ENCODE measurements at regions not wholly inside any gene's neighbourhood (a gene's known extent, or its start where the extent isn't known, plus 50 kb on each side); places are given as distances from the start of the nearest gene placed in this dataset.
A peak's percentile ranks its signal among the peaks of the same experiment; 100 is the strongest.

GRCh38 chr17:36661047-36661666 lies 59.8 kb downstream of the MRM1 start:
- no peak for DNase-seq (ENCODE audit: low read depth)

GRCh38 chr17:36661688-36662087 lies 60.3 kb downstream of the MRM1 start:
- no peak for DNase-seq (ENCODE audit: low read depth)

DNA sequence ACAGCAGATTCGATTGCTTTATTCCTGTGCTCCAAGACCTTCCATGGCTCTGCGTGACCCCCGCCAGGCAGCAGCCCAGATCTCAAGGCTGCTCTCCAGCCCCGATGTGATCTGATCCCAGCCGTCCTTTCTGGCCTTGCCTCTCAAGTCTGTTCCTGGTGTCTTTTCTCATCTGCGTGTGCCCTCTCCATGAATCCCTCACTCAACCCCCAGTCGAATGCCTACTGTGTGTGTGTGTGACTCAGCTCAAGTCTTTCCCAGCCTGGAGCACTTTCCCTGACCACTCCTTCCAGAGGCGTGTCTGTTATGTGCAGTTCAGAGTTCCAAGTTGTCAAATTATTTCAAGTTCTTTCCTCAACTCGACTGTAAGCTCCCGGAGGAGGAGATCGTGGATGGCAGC lies 64.0 kb downstream of the MRM1 start:
- peak; percentile 5 for DNase-seq (ENCODE audit: low read depth)

DNA sequence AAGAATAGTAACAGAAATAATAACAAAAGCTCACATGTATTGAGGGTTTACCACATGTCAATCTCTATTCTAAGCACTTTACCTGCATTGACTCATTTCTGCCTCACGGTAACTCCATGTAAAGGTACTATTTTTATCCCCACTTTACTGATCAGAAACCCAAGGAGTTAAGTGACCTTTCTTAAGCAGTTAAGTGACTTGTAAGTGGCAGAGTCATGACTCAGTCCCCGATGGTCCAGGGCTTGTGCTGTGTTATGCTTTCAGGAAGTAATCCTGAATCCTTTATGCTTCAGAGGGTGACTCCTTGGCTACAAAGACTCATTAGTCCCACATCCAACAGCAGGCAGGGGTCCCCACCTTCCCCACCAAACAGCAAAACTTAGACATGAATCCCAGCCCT lies 66.5 kb downstream of the MRM1 start:
- no peak for DNase-seq (ENCODE audit: low read depth)

GRCh38 chr17:36668824-36669223 lies 67.4 kb downstream of the MRM1 start:
- no peak for DNase-seq (ENCODE audit: low read depth)

DNA sequence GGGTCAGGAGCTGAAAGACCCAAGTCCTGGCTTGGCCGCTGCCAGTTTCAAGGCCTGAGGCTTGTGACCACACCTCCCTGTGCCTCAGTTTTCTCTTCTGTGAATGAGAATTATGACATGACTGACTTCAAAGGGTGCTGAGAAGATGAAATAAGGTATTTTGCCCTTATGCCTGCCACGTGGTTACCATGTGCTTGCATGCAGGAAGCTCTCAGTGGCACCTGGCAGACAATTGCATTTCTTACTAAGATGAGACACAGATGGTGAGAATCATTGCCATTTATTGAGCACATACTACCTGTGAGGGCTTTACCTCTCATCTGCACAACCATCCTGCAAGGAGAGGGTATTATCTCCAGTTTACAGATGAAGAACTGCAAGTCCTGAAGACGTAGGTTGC lies 69.8 kb downstream of the MRM1 start:
- no peak for DNase-seq (ENCODE audit: low read depth)

- no peak for DNase-seq (ENCODE audit: low read depth)
Measured at GRCh38 chr17:36672403-36672918, 71.1 kb downstream of the MRM1 start.

DNA sequence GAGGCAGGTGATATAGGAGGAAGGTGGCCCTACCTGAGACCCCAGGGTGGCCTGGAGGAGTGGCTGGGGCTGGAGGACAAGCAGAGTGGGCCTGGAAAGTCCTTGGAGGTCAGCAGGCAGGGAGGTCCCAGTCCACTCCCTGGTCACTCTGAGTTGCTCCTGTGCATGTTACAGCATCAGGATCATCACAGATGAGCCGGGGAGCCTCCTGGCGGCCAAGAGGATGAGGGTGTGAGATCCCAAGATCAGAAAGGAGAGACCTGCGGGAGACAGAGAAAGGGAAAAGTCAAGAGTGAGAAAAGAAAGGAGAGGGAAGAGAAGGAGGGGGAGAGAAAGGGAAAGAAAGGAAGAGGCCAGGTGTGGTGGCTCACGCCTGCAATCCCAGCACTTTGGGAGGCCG lies 71.7 kb downstream of the MRM1 start:
- DNase-seq (ENCODE audit: low read depth) = no peak

DNA sequence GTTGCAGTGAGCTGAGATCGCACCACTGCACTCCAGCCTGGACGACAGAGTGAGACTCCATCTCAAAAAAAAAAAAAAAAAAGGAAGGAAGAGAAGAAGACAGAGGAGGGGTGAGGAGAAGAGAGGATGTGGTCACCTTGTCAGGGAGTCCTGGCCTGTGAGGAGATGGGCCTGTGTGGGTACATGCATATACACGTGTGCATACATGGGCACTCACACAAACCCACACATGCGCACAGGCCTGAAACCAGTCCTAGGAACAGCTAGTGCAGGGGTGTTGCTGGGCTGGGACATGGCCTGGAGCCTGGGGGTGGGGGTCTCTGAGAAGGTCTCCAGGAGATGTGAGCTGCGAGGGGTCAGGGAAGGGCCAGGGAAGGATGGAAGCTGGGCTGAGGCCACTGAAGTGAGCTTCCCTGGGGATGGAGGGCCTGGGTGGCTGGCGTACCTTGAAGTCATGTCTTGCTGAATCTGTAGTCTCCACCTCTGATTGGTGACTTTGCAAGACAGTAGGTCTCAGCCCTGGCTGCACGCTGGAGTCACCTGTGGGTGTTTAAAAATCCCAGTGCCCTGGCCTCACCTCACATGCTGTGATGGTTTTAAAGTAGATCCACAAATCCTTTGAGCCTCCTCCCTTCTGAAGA lies 72.4 kb downstream of the MRM1 start:
- no peak for DNase-seq (ENCODE audit: low read depth)

GRCh38 chr17:36674278-36674650 lies 72.9 kb downstream of the MRM1 start:
- no peak for DNase-seq (ENCODE audit: low read depth)

DNA sequence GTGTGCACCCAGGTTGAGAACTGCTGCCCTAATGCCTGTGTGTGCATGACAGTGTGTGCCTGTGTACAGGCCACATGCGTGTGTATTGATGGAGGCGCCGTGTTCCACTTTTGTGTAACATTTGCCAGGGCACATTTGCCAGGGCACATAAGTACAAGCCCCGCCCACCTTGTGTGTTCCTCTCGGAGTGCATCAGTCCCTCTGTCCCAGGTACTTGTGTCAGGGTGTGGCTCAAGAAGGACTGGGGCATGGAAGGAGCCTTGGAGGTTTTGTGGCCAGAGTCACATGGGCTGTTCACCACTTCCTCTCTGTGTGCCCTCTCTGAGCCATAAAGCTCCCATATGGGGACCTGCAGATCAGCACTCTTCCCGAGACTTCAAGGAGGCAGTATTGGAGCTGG lies 73.9 kb downstream of the MRM1 start:
- DNase-seq (ENCODE audit: low read depth) = no peak

GRCh38 chr17:36675786-36676185 lies 74.4 kb downstream of the MRM1 start:
- DNase-seq (ENCODE audit: low read depth) = no peak

- no peak for DNase-seq (ENCODE audit: low read depth)
Measured at GRCh38 chr17:36679815-36680467, 78.6 kb downstream of the MRM1 start.

DNA sequence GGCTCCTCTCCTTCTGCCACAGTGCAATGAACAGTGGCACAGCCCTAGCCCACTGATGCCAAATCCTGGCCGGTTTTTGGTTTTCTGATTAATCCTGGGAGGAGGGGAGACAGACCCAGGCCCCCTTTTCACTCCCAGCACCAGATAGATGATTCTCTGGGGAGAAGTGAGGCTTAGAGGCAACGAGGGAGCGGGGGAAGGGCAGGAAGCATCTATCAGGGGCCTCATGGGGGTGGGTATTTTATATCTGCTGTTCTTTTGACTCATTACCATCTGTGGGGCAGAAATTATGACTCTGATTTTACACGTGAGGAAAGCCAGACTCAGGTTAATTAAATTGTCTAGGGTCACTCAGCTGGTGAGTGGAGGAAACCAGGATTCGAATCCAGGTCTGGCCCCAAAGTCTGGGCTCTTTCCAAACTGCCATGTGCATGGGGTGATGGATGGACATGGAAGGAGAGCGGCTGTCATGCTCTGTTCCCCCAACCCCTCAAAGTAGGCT lies 79.4 kb downstream of the MRM1 start:
- DNase-seq (ENCODE audit: low read depth) = no peak

DNA sequence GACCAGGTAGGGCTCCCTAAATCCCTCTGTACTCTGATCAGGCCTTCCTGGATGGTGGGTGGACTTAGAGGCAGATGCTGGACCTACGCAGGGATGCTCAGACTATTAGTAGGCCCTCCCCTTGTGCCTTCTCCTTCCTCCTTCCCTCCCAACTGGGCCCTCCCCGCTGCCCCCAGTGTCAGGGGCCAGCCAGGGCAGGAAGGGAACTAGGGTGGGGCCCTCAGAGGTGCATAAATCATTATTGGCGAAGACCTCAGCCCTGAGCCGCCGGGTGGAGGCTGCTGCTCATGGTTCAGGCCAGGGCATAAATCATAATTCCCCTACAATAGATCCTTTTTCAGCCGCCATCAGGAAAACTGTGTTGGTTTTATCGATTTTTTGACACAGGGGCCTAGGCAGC lies 81.4 kb downstream of the MRM1 start:
- DNase-seq (ENCODE audit: low read depth) = no peak

- no peak for DNase-seq (ENCODE audit: low read depth)
Measured at GRCh38 chr17:36683387-36683786, 82.0 kb downstream of the MRM1 start.

- no peak for DNase-seq (ENCODE audit: low read depth)
Measured at GRCh38 chr17:36684134-36684533, 82.8 kb downstream of the MRM1 start.

DNA sequence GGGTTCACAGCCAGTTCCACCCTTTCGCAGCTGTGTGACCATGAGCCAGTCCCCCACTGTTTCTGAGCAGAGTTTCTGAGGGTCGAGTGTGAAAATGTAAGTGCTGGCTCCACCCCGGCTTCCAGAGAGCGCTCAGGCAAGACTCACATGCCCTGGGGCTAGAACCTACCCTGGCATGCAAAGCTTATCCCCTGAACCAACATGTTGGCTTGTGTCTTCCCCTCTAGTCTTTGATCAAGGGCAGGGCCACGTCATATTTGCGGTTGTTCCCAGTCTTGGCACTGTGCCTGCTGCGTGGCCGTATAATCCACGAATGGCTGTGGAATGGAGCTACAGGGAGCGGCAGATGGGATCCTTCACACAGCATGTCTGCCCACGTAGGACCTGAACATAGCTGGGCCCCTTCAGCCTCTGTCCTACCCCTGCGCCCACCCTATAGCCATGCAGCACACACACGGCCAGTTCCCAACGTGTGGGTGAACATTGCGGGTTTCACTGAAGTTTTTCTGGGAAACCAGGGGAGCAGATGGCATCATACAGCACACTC lies 84.8 kb downstream of the MRM1 start:
- no peak for DNase-seq (ENCODE audit: low read depth)

DNA sequence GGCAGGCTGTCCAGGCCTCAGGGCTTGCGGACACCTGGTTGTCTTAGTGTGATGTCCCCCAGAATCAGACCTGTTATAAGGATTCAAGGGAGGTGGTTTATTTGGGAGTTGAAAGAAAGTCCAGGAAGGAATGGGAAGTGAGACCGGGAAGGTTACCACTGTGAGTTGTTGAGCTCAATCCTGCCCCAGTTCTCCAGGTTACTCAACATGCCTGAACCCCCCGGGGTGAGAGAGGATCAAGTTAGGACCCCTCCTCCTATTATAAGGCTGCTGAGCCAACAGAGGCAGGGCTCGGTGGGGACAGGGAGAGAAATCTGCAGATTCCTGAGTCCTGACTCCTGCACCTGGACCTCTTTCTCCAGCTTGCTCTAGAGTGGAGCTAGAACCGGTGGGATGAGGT lies 86.4 kb downstream of the MRM1 start:
- no peak for DNase-seq (ENCODE audit: low read depth)

DNA sequence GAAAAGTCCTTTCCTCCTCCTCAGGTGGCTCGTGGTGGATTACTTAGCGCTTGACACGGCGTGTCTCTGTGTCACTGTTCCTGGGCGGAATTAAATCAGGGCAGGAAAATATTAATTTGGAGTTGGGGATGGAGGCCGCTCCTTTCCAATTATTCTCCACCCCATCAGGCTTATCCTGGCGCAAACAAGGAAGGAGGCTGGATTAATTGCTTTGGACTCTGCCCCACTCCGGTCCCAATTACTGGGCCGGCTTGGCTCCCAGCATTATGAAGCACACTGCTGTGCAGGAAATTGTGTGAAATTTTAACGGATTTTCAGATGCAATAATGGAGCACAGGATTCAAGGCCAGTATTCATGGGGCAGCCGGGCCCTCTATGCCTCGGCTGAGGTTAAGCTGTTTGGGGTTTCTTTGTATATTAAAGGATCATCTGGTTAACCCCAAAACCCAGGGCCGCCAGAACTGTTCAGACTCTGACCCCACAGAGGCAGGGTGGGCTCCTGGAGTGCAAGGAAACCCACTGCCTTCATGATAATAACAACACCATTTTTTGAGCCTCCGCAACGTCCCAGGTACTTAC lies 87.8 kb downstream of the MRM1 start:
- DNase-seq (ENCODE audit: low read depth) = no peak

GRCh38 chr17:36690190-36690589 lies 88.8 kb downstream of the MRM1 start:
- no peak for DNase-seq (ENCODE audit: low read depth)

GRCh38 chr17:36691606-36692005 lies 90.2 kb downstream of the MRM1 start:
- no peak for DNase-seq (ENCODE audit: low read depth)

GRCh38 chr17:36695082-36695481 lies 93.7 kb downstream of the MRM1 start:
- no peak for DNase-seq (ENCODE audit: low read depth)

Measured in amniotic epithelial cell (primary cell).